Naive thymus-derived CD8-positive, alpha-beta T cell (primary cell): ENCODE measurements at regions not wholly inside any gene's neighbourhood (a gene's known extent, or its start where the extent isn't known, plus 50 kb on each side); places are given as distances from the start of the nearest gene placed in this dataset.

ENCODE experiments used
- ATAC-seq, 2 donors: fragments of 150-1000 bp; cut with Tn5 transposase in 1 of 2; sonication (Bioruptor Pico), chemical (Tn5 transposase) in 1 of 2; 1 replicate in 1 of 2; 2 replicates in 1 of 2; pipeline ENCODE4 v1.10.0; 2021; ENCODE audit warnings: mild to moderate bottlenecking in 2 of 2, moderate library complexity in 2 of 2
- POLR2A ChIA-PET: fragments of 350-600 bp; sonication (Branson Sonifier 250); formaldehyde crosslinking; loops from one replicate; lab custom pipeline; 2021; ENCODE audit warnings: antibody characterized with exemption; lab: Charles Lee
- DNase-seq, 10 donors: peaks; one replicate each; pipeline versions ENCODE4 v3.0.0 to v3.0.0-alpha.2; 2020 to 2022
- H3K27ac Mint-ChIP-seq, 10 donors: one replicate each; pipeline ENCODE4 v1.8.0; 2020 to 2022; ENCODE audit warnings: mild to moderate bottlenecking in 10 of 10, mixed read lengths in 10 of 10, moderate library complexity in 4 of 10, inconsistent platforms in 1 of 10
- H3K27me3 Mint-ChIP-seq, 5 donors: one replicate each; pipeline ENCODE4 v1.8.0; 2021 to 2022; ENCODE audit warnings: mixed read lengths in 5 of 5
- H3K36me3 Mint-ChIP-seq, 3 donors: one replicate each; pipeline ENCODE4 v1.8.0; 2020 to 2022; ENCODE audit warnings: mixed read lengths in 3 of 3, mild to moderate bottlenecking in 2 of 3, inconsistent platforms in 1 of 3
- H3K4me1 Mint-ChIP-seq, 4 donors: one replicate each; pipeline ENCODE4 v1.8.0; 2021 to 2022; ENCODE audit warnings: mixed read lengths in 4 of 4
- H3K4me3 Mint-ChIP-seq, 10 donors: one replicate each; pipeline ENCODE4 v1.8.0; 2020 to 2022; ENCODE audit warnings: mild to moderate bottlenecking in 10 of 10, mixed read lengths in 10 of 10, moderate library complexity in 6 of 10, inconsistent platforms in 1 of 10
- H3K9me3 Mint-ChIP-seq, 9 donors: one replicate each; pipeline ENCODE4 v1.8.0; 2020 to 2022; ENCODE audit warnings: mixed read lengths in 9 of 9, mild to moderate bottlenecking in 3 of 9, inconsistent platforms in 1 of 9, moderate library complexity in 1 of 9

DNA sequence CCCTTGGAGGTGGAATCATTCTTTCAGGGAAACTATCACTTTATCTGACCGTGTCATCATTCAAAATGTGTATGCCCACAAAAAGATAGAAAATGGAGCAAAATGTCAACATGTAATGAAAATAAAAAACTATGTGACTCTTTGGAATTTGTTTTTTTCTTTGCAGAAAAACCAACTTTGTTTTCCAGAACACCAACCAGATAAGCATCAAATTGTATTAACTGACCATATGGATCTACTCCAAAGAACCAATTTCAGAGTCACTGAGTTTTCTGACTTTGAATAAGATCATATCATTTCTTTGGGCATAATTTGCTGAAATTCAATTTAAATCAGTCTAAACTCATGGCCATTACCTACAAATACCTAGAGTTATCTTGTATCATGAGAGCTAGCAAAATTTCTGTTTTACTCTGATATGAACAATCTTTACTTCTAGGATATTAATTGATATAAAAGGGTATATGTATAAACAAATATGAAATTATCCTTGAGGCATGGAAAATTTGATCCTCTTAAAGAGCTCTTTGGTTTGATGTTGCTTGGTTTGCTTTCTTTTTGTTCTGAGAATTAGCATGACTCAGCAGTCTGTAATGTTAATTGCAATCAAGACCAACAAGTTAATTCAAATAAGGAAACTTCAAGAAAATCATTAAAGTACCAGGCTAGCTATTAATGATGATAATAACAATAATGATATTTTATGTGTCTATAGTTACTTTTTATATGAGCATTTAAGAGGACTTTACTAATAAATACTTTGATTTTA, 444.4 kb upstream of the MARCKS start:
- peaks cover 0 to 12% (median 2%) of the 10 kb centered on the region in 5 donors for H3K27me3 Mint-ChIP-seq
- DNase-seq (no peak), ATAC-seq (no peak)
- H3K9me3 Mint-ChIP-seq, result peaks cover 0 to 2% (median 0%) of the 10 kb centered on the region in 9 donors
- no peak overlapping the region for H3K4me3 Mint-ChIP-seq
- H3K36me3 Mint-ChIP-seq, result no peaks in the 10 kb centered on the region
- no peak overlapping the region for H3K27ac Mint-ChIP-seq
- H3K4me1 Mint-ChIP-seq, result no peaks in the 10 kb centered on the region
- POLR2A ChIA-PET, result no interaction called here

DNA sequence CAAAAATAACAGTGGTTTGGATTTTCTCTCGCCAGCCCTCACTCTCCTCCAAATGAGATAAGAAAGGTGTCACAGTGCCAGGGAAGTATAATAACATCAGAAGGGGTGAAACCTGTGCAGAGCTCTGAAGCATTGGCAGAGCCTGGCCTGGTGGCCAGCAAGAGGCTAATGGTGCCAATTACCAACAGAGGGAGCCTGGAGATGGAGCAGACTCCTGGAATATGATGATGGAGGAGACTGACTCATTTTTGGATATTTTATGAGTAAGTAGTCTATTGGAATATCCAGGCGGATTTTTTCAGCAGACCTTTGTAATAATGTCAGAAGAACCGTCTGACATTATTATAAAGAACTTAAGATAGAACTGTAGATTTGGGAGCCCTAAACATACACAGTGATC, 442.6 kb upstream of the MARCKS start:
- DNase-seq, result no peak
- Mint-ChIP-seq H3K9me3 (peaks cover 0 to 2% (median 0%) of the 10 kb centered on the region in 9 donors), H3K27ac (no peak overlapping the region), H3K4me3 (no peak overlapping the region), H3K4me1 (no peaks in the 10 kb centered on the region), H3K36me3 (no peaks in the 10 kb centered on the region), H3K27me3 (peaks cover 0 to 12% (median 2%) of the 10 kb centered on the region in 5 donors)
- POLR2A ChIA-PET, result no interaction called here
- no peak for ATAC-seq

DNA sequence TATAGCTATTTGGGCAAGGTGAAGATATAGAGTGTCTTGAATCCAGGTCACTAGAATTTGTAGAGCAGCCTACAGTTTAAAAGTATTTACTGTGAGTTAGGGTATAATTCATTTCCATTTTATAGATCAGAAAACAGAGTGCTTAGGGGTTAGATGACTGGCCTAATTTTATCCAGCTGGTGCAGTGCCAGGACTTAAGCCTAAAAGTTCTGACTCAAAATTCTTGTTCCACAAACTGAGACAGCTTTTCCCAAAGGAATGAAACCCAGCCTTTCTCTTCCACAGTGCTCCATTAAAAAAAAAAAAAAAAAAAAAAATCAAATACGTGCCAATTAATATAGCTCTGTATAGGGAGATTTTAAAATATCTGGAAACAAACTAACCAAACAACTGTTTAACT, 441.0 kb upstream of the MARCKS start:
- ATAC-seq (no peak), DNase-seq (no peak)
- Mint-ChIP-seq H3K4me1 (no peaks in the 10 kb centered on the region), H3K27ac (no peak overlapping the region), H3K27me3 (peaks cover 0 to 12% (median 2%) of the 10 kb centered on the region in 5 donors), H3K36me3 (no peaks in the 10 kb centered on the region), H3K9me3 (peaks cover 0 to 2% (median 0%) of the 10 kb centered on the region in 9 donors), H3K4me3 (no peak overlapping the region)
- POLR2A ChIA-PET, result no interaction called here

DNA sequence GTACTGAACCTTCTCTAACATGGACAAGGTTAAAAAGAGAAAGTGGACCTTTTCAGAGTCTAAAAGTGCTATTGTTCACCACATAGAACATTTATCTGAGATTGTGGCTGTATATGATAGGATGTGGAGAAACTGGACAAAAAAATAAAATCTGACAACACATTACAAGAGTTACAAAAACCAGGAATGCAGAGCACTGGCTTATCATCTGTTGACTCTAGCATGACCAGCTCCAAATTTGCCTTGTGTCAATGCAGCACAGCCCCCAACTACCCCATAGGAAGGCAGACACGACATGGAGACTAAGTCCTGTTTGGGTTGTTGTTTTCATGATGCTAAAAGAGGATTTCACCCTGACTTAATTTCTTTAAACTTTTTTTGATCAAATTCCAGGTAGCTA, 436.9 kb upstream of the MARCKS start:
- Mint-ChIP-seq H3K27me3 (peaks cover 0 to 1% (median 0%) of the 10 kb centered on the region in 5 donors), H3K9me3 (peaks cover 0 to 2% (median 0%) of the 10 kb centered on the region in 9 donors), H3K4me1 (no peaks in the 10 kb centered on the region), H3K27ac (no peak overlapping the region), H3K36me3 (no peaks in the 10 kb centered on the region), H3K4me3 (no peak overlapping the region)
- ATAC-seq, result no peak
- POLR2A ChIA-PET, result no interaction called here
- DNase-seq, result no peak

DNA sequence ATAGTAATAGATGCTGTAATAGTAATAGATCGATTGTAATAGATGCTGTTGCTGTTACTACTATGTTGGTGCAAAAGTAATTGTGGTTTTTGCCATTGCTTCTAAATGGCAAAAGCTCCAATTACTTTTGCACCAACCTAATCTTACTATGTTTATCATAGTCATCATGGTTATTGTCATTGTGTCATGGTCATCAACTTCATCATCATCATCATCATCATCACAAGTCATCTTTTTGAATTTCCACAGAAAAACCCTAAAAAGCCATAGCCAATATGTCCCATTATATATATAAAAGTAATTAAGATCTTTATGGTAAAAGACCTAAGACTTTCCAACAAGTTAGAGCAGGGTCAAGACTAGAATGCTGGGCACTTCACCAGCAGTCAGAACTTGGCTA, 435.1 kb upstream of the MARCKS start:
- no peaks in the 10 kb centered on the region for H3K4me1 Mint-ChIP-seq
- no peak for ATAC-seq
- H3K36me3 Mint-ChIP-seq, result no peaks in the 10 kb centered on the region
- H3K27ac Mint-ChIP-seq, result no peak overlapping the region
- DNase-seq, result no peak
- H3K27me3 Mint-ChIP-seq, result peaks cover 0 to 3% (median 0%) of the 10 kb centered on the region in 5 donors
- no peak overlapping the region for H3K4me3 Mint-ChIP-seq
- H3K9me3 Mint-ChIP-seq, result peaks cover 0 to 4% (median 0%) of the 10 kb centered on the region in 9 donors
- POLR2A ChIA-PET, result no interaction called here

DNA sequence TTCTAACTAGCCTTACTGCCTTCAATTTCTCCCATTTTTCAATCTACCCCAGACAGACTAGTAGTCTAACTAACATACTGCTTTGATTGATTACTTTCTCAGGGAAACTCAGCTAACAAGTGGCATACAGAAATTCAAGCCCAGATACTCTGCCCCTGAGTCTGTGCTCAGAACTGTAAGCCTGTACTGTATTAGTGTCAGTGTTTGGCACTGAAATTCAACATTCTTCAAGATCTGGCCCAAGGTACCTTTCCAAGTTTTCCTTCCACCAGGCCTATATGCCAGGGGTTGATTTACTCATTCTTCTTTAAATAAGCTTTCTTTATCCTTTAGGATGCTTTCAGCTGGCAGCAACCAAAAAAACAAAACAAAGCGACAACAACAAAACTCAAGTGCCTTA, 433.2 kb upstream of the MARCKS start:
- Mint-ChIP-seq H3K4me1 (no peaks in the 10 kb centered on the region), H3K27me3 (peaks cover 0 to 9% (median 3%) of the 10 kb centered on the region in 5 donors), H3K4me3 (no peak overlapping the region), H3K27ac (no peak overlapping the region), H3K36me3 (no peaks in the 10 kb centered on the region), H3K9me3 (peaks cover 0 to 2% (median 0%) of the 10 kb centered on the region in 9 donors)
- POLR2A ChIA-PET, result no interaction called here
- ATAC-seq, result no peak
- DNase-seq, result no peak

DNA sequence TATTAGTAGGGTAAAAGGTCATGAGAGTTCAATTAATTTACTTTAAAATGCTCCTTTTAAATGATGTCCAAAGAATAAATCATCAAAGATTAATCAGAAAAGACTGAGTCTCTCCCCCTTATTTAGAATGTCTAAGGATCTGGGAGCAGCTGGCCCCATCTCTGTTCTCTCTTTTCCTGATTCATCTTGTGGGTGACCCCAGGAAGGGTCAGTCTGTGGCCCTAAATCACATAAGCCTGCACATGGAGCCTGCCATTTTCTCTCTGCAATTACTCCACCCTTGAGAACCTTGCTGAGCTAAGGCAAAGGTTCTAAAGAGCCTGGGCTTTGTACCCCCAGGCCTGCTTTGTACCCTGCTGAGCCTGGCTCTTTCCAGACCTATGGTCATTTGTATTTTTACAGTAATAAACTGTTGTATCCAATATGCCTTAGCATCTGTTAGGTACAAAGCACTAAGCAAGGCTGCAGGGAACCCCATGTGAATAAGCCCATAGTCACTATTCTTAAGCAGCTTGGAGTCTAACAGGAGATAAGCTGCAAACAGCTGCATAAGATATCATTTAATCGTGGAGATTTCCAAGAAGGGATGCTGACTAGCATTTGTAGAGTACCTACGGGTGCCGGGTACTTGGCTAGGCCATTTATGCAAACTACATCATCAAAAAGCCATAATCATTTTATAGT, 431.0 kb upstream of the MARCKS start:
- POLR2A ChIA-PET, result no interaction called here
- no peak for ATAC-seq
- no peak for DNase-seq
- Mint-ChIP-seq H3K4me3 (no peak overlapping the region), H3K27me3 (peaks cover 0 to 9% (median 3%) of the 10 kb centered on the region in 5 donors), H3K4me1 (no peaks in the 10 kb centered on the region), H3K36me3 (no peaks in the 10 kb centered on the region), H3K9me3 (peaks cover 0 to 2% (median 0%) of the 10 kb centered on the region in 9 donors), H3K27ac (no peak overlapping the region)

DNA sequence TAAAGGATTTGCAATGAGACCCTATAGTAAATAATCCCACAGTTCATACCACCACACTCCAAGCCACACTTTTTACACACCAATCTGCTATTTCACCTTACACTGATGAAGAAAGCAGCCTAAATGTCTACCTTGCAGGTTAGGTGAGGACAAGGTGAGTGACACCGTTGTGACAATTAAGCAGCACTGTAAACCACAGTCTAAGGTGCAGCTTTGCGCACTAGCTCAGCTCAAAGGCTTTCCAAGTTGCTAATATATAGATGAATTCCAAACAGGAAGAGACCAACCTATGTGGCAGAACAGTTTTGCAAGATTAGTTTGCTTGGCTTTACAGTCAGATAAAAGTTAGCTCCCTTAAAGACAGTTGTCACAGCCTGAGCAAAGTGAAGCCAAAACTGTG, 429.5 kb upstream of the MARCKS start:
- ATAC-seq, result no peak
- peaks cover 0 to 2% (median 0%) of the 10 kb centered on the region in 9 donors for H3K9me3 Mint-ChIP-seq

DNA sequence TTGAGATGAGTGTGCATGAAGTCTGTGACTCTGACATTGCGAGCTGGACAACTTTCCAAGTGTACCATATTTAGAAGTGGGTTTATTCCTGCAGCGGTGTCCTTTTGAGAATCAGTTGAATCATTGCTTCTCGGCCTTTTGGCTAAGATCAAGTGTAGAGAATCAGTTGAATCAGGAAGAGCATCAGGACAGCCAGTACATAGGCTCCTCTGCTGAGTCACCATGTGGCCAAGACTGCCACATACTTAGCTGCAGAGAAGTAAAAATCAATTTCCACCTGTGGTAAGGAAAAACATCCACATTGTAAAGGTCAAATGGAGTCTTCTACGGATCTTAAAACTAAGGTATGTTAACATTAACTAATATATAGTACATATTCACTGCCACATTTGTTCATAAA, 428.4 kb upstream of the MARCKS start:
- peaks cover 0 to 2% (median 0%) of the 10 kb centered on the region in 9 donors for H3K9me3 Mint-ChIP-seq
- DNase-seq (no peak), ATAC-seq (no peak)
- H3K4me3 Mint-ChIP-seq, result no peak overlapping the region
- H3K36me3 Mint-ChIP-seq, result no peaks in the 10 kb centered on the region
- peaks cover 0 to 9% (median 3%) of the 10 kb centered on the region in 5 donors for H3K27me3 Mint-ChIP-seq
- no peak overlapping the region for H3K27ac Mint-ChIP-seq
- H3K4me1 Mint-ChIP-seq, result no peaks in the 10 kb centered on the region
- POLR2A ChIA-PET, result no interaction called here

More for the DNA sequence above, 429.5 kb upstream of the MARCKS start:
- Mint-ChIP-seq H3K4me1 (no peaks in the 10 kb centered on the region), H3K36me3 (no peaks in the 10 kb centered on the region), H3K27me3 (peaks cover 0 to 9% (median 3%) of the 10 kb centered on the region in 5 donors), H3K27ac (no peak overlapping the region), H3K4me3 (no peak overlapping the region)
- POLR2A ChIA-PET, result no interaction called here
- DNase-seq, result no peak

DNA sequence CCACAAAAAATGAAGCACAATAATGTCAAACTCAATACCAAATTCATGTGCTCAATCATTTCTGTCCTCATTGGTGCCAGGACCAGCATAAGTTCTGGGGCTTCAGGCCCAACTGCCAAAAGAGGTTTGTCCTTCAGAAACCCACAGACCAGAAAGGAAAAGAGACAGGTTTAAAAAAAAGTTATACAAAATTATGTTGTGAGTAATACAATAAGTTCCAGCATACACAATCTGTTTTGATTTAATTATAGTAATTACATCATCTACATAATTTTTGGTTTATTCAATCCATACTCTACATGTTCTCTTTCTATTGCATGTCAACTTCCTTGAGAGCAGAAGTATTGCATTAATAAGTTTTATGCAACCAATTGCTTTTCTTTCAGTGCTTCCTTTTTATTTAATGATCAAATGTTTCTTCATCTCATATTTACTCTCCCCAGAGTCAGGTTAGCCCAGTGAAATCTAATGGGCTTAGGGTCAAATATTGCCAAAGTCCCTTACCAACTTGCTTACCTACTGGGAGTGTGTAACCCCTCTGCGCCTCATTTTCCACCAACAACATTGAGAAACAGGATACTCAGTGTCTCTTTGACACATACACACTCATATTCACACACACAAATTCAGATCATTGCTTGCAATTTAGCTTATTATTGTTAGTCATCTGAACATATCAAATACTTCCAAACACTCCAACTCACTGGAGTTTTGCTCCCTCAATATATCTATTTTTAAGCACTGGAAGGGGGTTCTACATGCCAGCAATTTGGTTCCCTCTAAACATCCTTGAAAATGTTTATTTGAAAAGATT, 424.4 kb upstream of the MARCKS start:
- H3K36me3 Mint-ChIP-seq, result no peaks in the 10 kb centered on the region
- H3K27me3 Mint-ChIP-seq, result peaks cover 0 to 5% (median 1%) of the 10 kb centered on the region in 5 donors
- H3K4me3 Mint-ChIP-seq, result no peak overlapping the region
- H3K27ac Mint-ChIP-seq, result no peak overlapping the region
- DNase-seq, result no peak
- no peak for ATAC-seq
- H3K9me3 Mint-ChIP-seq, result peaks cover 0 to 2% (median 0%) of the 10 kb centered on the region in 9 donors
- no peaks in the 10 kb centered on the region for H3K4me1 Mint-ChIP-seq
- POLR2A ChIA-PET, result no interaction called here

DNA sequence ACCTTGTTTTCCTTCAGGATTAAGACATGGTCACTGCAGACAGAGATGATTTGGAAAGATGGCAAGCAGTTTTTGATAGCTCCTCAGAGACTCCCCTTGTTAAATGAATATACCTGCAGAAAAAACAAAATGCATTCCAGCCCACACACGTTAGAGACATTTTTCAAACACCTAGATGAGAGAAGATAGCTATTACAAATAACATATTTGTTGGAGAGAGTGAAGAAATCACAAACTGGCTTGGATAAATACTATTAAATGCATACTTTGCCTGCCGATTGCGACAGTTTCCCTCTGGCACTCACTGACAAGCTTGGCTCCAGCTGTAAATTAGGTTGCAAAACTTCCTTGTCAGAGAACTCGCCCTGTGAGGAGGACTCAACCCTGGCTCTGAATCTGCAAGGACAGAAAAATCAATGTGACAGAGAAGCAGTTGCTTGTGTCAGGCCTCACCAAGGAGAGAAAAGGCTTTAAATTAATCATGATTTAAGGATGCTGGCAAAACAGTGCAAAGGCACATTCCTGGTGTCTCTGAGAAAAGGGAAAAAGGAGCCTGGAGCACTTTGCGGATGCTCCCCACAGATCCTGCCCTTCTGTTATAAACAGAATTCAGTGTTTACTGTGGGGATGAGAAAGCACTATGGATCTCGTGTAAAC, 423.7 kb upstream of the MARCKS start:
- H3K9me3 Mint-ChIP-seq, result peaks cover 0 to 2% (median 0%) of the 10 kb centered on the region in 9 donors
- POLR2A ChIA-PET, result no interaction called here
- H3K4me1 Mint-ChIP-seq, result no peaks in the 10 kb centered on the region
- no peaks in the 10 kb centered on the region for H3K36me3 Mint-ChIP-seq
- ATAC-seq (no peak), DNase-seq (no peak)
- H3K4me3 Mint-ChIP-seq, result no peak overlapping the region
- peaks cover 0 to 5% (median 0%) of the 10 kb centered on the region in 5 donors for H3K27me3 Mint-ChIP-seq
- H3K27ac Mint-ChIP-seq, result no peak overlapping the region

DNA sequence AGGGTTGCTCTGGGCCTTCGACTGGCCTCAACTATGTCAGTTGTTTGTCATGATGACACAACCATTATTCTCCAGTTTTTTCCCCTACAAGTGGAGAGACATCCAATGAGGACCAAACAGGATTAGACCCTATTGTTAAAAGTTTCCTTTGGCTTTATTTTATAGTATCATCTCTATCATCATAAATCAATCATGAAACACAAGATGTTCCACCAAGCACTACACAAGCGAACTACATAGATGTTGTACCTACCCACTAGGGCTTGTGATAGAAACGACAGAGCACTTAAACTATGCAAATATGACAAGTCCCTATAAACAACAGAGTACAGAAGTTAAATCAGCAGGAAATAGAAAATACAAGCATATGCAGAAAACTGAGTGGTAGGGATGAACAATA, 422.5 kb upstream of the MARCKS start:
- DNase-seq (no peak), ATAC-seq (no peak)
- no peaks in the 10 kb centered on the region for H3K4me1 Mint-ChIP-seq
- H3K27ac Mint-ChIP-seq, result no peak overlapping the region
- H3K4me3 Mint-ChIP-seq, result no peak overlapping the region
- peaks cover 0 to 9% (median 0%) of the 10 kb centered on the region in 5 donors for H3K27me3 Mint-ChIP-seq
- no peaks in the 10 kb centered on the region for H3K36me3 Mint-ChIP-seq
- POLR2A ChIA-PET, result no interaction called here
- H3K9me3 Mint-ChIP-seq, result peaks cover 0 to 2% (median 0%) of the 10 kb centered on the region in 9 donors
